ENCODE measurements at regions not wholly inside any gene's neighbourhood (a gene's known extent, or its start where the extent isn't known, plus 50 kb on each side); places are given as distances from the start of the nearest gene placed in this dataset.

DNA sequence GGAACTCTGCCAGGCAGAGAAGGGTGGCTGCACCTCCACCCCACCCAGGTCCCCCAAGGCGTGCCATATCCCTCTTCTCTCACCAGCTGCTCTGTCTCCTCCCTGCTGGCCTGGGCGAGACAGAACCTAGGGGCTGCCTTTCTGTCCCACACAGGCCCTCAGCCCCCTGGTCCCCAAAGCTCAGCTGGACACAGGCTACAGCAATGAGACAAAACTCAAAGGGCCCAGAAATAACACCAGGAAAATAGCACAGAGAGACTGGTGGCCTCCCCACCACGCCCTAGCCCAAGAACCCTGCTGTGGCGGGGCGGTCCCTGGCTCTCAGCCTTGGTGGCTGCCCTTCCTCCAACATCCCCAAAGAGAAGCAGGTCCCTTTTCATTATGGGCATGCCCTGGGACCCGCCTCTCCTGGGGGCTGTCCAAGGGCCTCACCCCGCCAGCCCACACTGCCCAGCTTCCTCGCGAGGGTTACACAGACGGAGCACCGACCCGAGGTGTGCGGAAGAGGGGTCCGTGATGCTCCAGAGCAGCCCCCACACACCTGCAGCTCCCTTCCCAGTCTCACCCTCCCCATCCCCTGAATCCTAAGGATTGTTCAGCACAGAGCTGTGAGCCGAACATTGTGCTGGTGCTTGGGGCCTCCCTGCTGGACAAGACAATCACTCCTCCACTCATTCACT is 67.7 kb upstream of the HMX1 start:
- TF ChIP-seq, protein P1, sequence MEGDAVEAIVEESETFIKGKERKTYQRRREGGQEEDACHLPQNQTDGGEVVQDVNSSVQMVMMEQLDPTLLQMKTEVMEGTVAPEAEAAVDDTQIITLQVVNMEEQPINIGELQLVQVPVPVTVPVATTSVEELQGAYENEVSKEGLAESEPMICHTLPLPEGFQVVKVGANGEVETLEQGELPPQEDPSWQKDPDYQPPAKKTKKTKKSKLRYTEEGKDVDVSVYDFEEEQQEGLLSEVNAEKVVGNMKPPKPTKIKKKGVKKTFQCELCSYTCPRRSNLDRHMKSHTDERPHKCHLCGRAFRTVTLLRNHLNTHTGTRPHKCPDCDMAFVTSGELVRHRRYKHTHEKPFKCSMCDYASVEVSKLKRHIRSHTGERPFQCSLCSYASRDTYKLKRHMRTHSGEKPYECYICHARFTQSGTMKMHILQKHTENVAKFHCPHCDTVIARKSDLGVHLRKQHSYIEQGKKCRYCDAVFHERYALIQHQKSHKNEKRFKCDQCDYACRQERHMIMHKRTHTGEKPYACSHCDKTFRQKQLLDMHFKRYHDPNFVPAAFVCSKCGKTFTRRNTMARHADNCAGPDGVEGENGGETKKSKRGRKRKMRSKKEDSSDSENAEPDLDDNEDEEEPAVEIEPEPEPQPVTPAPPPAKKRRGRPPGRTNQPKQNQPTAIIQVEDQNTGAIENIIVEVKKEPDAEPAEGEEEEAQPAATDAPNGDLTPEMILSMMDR (IDR thresholded peaks at IDR 0.05), result no peak
- TF ChIP-seq POLR2A (IDR thresholded peaks at IDR 0.05), result no peak
